Cardiac fibroblast (primary cell): ENCODE measurements at regions not wholly inside any gene's neighbourhood (a gene's known extent, or its start where the extent isn't known, plus 50 kb on each side); places are given as distances from the start of the nearest gene placed in this dataset.

Experiments
- DNase-seq, 2 donors: peaks; one replicate each; pipeline versions ENCODE4 v3.0.0 to v3.0.0-alpha.2; 2010; ENCODE audit warnings: low read depth in 2 of 2
- H3K4me3 ChIP-seq, 2 donors: replicated peaks in 1 of 2; 1 replicate in 1 of 2; 2 replicates in 1 of 2; pipeline ENCODE4 v1.5.1; 2011; ENCODE audit warnings: low read depth in 2 of 2, low read length in 2 of 2, mild to moderate bottlenecking in 2 of 2, moderate library complexity in 1 of 2
- TF ChIP-seq, protein P1 (sequence below): IDR thresholded peaks from one replicate; pipeline ENCODE4 v1.5.1; 2011; ENCODE audit warnings: low read depth, mild to moderate bottlenecking, low read length, inconsistent platforms

DNA sequence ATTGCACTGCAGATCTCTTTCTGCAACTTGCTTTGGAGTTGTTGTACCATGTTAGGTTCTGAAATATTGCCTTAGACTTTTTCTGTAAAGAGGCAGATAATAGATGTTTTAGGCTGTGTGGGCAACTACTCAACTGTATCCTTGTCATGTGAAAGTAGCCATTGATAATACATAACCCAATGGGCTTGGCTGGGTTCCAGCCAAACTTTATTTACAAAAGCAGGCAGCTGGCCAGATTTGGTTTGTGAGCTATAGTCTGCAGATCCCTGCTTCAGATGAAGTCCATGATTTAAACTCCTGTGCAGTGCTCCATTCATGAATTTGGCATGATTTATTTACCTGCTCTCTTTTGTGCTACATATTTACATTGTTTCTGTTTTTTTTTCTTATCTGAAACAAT, 300.4 kb downstream of the IRX2 start:
- DNase-seq, result no peak
- no peak overlapping the region for H3K4me3 ChIP-seq
- TF ChIP-seq, protein P1, sequence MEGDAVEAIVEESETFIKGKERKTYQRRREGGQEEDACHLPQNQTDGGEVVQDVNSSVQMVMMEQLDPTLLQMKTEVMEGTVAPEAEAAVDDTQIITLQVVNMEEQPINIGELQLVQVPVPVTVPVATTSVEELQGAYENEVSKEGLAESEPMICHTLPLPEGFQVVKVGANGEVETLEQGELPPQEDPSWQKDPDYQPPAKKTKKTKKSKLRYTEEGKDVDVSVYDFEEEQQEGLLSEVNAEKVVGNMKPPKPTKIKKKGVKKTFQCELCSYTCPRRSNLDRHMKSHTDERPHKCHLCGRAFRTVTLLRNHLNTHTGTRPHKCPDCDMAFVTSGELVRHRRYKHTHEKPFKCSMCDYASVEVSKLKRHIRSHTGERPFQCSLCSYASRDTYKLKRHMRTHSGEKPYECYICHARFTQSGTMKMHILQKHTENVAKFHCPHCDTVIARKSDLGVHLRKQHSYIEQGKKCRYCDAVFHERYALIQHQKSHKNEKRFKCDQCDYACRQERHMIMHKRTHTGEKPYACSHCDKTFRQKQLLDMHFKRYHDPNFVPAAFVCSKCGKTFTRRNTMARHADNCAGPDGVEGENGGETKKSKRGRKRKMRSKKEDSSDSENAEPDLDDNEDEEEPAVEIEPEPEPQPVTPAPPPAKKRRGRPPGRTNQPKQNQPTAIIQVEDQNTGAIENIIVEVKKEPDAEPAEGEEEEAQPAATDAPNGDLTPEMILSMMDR, result no peak

DNA sequence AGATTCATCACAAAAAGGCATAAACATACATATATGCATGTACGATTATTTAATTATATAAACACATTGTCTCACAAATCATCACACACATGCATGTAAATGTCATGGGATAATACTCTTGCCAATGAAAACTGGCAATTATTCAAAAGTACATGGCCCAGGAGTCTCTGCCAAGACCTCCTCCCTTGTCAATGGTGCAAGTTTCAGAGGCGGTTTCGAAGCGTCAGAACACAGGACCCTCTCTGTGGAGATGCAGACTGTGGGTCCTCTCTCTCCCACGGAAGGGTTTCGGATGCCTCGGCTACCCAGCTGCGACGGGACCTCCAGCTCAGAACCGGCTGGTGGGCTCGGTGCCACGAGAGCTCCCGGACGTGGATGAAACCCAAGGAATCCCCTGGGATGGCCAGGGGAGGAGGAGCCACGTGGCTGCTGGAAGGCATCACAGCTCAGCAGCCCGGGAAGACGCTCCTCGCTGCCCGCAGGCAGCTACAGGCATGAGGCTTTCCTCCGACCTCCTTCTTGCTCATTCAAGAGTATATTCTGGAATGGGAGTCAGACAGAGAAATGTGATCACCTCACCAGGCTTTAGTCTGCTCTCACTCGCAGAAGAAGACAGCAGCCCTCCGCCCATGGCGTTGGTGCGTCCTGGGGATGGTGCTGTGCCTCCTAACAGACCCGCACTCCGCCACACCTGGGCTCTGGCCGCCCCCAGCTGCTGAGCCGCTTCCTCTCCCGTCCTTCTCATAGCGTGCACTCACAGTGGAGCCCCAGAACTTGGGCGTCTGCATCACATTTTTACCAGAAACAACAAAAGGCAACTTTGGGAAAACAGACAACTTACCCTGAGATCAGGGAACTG, 308.8 kb downstream of the IRX2 start:
- DNase-seq, result no peak
- TF ChIP-seq, protein P1, result no peak
- no peak overlapping the region for H3K4me3 ChIP-seq

DNA sequence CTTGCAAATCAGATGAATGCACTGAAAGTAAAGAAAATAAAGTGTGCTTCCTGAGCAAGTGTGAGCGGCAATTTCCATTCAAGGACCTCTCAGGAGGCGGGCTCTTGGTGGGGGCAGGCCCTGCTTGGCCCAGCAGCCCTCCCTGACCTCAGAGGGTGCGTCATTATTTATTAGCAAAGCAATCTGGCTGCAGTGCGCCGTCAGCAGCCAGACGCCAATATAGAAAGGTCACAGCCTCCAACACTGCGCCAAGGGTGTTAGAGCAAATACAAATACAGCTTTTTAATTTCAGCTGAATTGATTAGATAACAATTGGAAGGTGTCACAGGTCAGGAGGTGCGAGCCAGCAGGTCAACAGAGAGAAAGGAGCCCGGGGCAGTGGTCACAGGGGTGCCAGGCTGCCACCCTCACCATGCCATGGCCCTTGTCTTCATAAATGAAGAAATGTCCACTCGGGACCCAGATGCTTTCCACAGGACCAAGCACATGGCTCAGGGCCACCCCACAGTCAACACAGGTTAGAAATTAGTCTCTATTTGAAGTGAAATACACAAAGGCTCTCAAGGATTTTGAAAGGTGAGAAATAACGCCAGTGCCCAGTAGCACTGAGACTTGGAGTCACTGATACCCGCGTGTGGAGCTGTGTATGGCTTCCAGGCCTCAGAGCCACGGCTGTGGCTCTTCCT, 309.8 kb downstream of the IRX2 start:
- H3K4me3 ChIP-seq, result no peak overlapping the region
- TF ChIP-seq, protein P1, result no peak
- no peak for DNase-seq

DNA sequence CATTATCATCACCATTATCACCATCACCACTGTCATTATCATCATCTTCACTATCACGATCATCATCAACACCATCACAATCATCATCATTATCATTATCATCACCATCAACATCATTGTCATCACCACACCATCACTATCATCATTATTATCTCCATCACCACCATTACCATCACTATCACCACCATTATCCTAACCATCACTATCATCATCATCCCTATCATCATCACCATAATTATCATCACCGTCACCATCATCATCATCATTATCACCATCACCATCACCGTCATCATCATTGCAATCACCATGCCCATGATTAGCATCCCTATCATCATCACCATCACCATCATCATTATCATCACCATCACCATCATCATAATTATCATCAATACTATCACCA, 311.9 kb downstream of the IRX2 start:
- no peak overlapping the region for H3K4me3 ChIP-seq
- TF ChIP-seq, protein P1, result no peak
- no peak for DNase-seq

DNA sequence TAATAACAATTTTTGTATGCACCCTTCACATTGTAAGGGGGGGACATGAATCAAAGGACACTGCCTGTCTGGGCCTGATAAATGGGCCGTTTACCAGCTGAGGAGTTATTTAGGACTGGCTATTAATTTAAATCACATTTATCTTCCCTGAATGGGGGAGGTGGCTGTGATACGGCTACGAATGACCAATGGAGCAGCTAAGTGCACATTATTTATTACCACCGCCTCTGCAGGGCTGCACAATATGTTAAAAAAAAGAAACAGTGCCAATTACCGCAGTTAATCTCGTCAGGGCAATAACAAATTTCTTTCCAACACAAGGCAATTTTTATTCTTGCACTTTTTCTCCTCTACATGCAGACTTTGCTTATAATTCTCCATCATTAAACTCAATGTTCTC, 318.4 kb downstream of the IRX2 start:
- no peak for DNase-seq
- TF ChIP-seq, protein P1, result no peak
- H3K4me3 ChIP-seq, result no peak overlapping the region

DNA sequence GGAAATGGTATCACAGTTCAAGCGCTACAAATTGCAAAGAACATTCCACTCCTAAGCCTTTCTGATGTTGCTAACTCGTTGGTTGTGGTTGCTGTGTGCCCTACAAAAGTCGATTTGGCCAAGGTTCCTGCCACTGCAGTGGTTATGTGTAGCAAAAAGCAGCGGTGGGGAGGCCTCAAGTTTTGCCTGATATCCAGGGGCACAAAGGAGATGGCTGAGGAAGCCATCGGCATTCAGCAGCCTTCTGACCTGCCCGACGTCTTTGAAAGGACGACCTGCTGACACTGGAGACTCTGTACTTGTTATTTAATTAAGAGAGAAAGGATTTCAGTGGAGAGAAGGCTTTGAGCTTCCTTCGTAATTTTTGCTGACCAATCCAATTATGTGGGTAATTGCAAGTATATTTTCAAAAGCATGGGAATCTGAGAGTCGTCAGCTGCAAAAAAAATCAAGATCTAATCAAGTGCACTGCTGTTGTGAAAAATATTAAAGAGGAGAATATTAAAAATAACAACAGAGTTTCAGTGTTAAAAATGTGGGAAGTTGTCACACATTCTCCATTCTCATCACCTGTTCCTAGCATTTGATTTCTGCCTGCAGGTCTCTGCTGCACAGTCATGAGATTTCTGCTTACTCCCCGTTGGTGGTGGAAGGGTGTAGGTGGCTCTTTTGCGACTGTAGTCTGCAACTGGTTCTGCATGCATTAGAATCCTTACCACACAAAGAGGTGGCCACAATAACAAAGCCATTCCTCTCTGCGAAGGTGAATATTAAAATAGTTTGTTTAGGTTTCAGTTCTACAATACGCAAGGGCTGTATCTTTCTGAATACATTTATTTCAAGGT, 319.2 kb downstream of the IRX2 start:
- TF ChIP-seq, protein P1, result no peak
- H3K4me3 ChIP-seq, result no peak overlapping the region
- no peak for DNase-seq
